ENCODE measurements at regions not wholly inside any gene's neighbourhood (a gene's known extent, or its start where the extent isn't known, plus 50 kb on each side); places are given as distances from the start of the nearest gene placed in this dataset.

GRCh38 chr16:35873472-35873871, 2414.1 kb downstream of the TP53TG3F start:
- no peaks in the 10 kb centered on the region for H3K36me3 ChIP-seq (ENCODE audit: insufficient read depth, low read length)
- H3K9me3 ChIP-seq (ENCODE audit: low read depth, low read length): no peaks in the 10 kb centered on the region
- no peak overlapping the region for H3K4me3 ChIP-seq
- H3K27ac ChIP-seq: no peak overlapping the region
- DNase-seq (ENCODE audit: low read depth, low spot score): no peak
- no peak for TF ChIP-seq EZH2 (IDR thresholded peaks at IDR 0.05)
- TF ChIP-seq POLR2AphosphoS5 (IDR thresholded peaks at IDR 0.05; ENCODE audit: borderline replicate concordance, low read depth, low read length): no peak
- no peak for TF ChIP-seq FOXP2 (optimal IDR thresholded peaks at IDR 0.05; ENCODE audit: control extremely low read depth, extremely low read length, insufficient read depth)
- no peak overlapping the region for H3K9ac ChIP-seq (ENCODE audit: insufficient read length)

GRCh38 chr16:35881654-35882053, 2422.2 kb downstream of the TP53TG3F start:
- no peak overlapping the region for H3K9ac ChIP-seq (ENCODE audit: insufficient read length)
- no peak for DNase-seq (ENCODE audit: low read depth, low spot score)
- H3K27ac ChIP-seq: no peak overlapping the region
- no peaks in the 10 kb centered on the region for H3K36me3 ChIP-seq (ENCODE audit: insufficient read depth, low read length)
- TF ChIP-seq FOXP2 (optimal IDR thresholded peaks at IDR 0.05; ENCODE audit: control extremely low read depth, extremely low read length, insufficient read depth) (no peak), EZH2 (IDR thresholded peaks at IDR 0.05) (no peak), POLR2AphosphoS5 (IDR thresholded peaks at IDR 0.05; ENCODE audit: borderline replicate concordance, low read depth, low read length) (no peak)
- H3K9me3 ChIP-seq (ENCODE audit: low read depth, low read length): no peaks in the 10 kb centered on the region
- no peak overlapping the region for H3K4me3 ChIP-seq

DNA sequence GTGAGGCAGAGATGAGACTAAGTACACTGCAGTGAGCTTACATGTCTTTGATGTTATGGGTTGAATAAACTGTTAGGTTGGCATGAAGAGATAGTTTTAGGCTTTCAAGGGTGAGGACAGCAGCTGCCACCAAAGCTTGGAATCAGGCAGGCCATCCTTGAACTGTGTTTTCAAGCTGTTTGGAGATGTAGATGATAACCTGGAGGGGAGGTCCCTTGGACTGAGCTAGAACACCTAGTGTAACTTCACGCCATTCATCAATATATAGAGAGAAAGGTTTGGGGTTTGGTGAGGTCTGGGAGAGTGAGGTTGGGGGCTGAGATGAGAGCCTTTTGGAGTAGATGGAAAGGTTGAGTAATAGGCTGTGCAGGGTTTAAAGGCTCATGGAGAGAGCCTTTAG, 2447.0 kb downstream of the TP53TG3F start:
- Histone ChIP-seq H3K9me3 (ENCODE audit: low read depth, low read length) (no peaks in the 10 kb centered on the region), H3K36me3 (ENCODE audit: insufficient read depth, low read length) (no peaks in the 10 kb centered on the region), H3K9ac (ENCODE audit: insufficient read length) (no peak overlapping the region), H3K27ac (no peak overlapping the region), H3K4me3 (no peak overlapping the region)
- DNase-seq (ENCODE audit: low read depth, low spot score): no peak
- TF ChIP-seq POLR2AphosphoS5 (IDR thresholded peaks at IDR 0.05; ENCODE audit: borderline replicate concordance, low read depth, low read length) (no peak), FOXP2 (optimal IDR thresholded peaks at IDR 0.05; ENCODE audit: control extremely low read depth, extremely low read length, insufficient read depth) (no peak), EZH2 (IDR thresholded peaks at IDR 0.05) (no peak)

GRCh38 chr16:35908152-35908551, 2448.7 kb downstream of the TP53TG3F start:
- no peaks in the 10 kb centered on the region for H3K36me3 ChIP-seq (ENCODE audit: insufficient read depth, low read length)

DNA sequence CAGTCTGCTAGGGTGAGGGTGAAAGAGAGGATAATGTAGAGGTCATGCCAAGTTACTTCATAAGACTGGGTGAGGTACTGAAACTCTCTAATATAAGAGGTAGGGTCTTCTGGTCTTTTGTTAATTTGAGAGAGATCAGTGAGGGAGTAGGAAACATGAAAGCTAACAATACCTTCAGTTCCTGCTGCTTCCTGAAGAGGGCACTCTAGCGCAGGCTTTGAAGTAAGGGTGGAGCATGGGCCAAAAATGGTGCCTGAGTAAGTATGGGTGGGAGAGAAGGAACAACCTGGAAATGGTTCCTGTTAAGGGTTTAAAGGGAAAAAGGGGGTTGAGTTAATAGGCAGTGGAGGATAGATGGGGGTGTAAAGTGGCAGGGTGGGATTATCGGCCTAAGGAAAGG, 2449.5 kb downstream of the TP53TG3F start:
- DNase-seq (ENCODE audit: low read depth, low spot score): no peak
- TF ChIP-seq EZH2 (IDR thresholded peaks at IDR 0.05) (no peak), POLR2AphosphoS5 (IDR thresholded peaks at IDR 0.05; ENCODE audit: borderline replicate concordance, low read depth, low read length) (no peak), FOXP2 (optimal IDR thresholded peaks at IDR 0.05; ENCODE audit: control extremely low read depth, extremely low read length, insufficient read depth) (no peak)
- Histone ChIP-seq H3K36me3 (ENCODE audit: insufficient read depth, low read length) (no peaks in the 10 kb centered on the region), H3K4me3 (no peak overlapping the region), H3K9me3 (ENCODE audit: low read depth, low read length) (no peaks in the 10 kb centered on the region), H3K27ac (no peak overlapping the region), H3K9ac (ENCODE audit: insufficient read length) (no peak overlapping the region)

More at GRCh38 chr16:35908152-35908551, 2448.7 kb downstream of the TP53TG3F start:
- H3K9me3 ChIP-seq (ENCODE audit: low read depth, low read length): no peaks in the 10 kb centered on the region
- DNase-seq (ENCODE audit: low read depth, low spot score): no peak
- H3K9ac ChIP-seq (ENCODE audit: insufficient read length): no peak overlapping the region
- no peak overlapping the region for H3K27ac ChIP-seq
- H3K4me3 ChIP-seq: no peak overlapping the region
- TF ChIP-seq EZH2 (IDR thresholded peaks at IDR 0.05) (no peak), FOXP2 (optimal IDR thresholded peaks at IDR 0.05; ENCODE audit: control extremely low read depth, extremely low read length, insufficient read depth) (no peak), POLR2AphosphoS5 (IDR thresholded peaks at IDR 0.05; ENCODE audit: borderline replicate concordance, low read depth, low read length) (no peak)

GRCh38 chr16:35909351-35909954, 2450.0 kb downstream of the TP53TG3F start:
- Histone ChIP-seq H3K27ac (no peak overlapping the region), H3K9me3 (ENCODE audit: low read depth, low read length) (no peaks in the 10 kb centered on the region), H3K36me3 (ENCODE audit: insufficient read depth, low read length) (no peaks in the 10 kb centered on the region), H3K4me3 (no peak overlapping the region), H3K9ac (ENCODE audit: insufficient read length) (no peak overlapping the region)
- TF ChIP-seq POLR2AphosphoS5 (IDR thresholded peaks at IDR 0.05; ENCODE audit: borderline replicate concordance, low read depth, low read length) (no peak), EZH2 (IDR thresholded peaks at IDR 0.05) (no peak), FOXP2 (optimal IDR thresholded peaks at IDR 0.05; ENCODE audit: control extremely low read depth, extremely low read length, insufficient read depth) (no peak)
- no peak for DNase-seq (ENCODE audit: low read depth, low spot score)

GRCh38 chr16:35910409-35910808, 2451.0 kb downstream of the TP53TG3F start:
- H3K4me3 ChIP-seq: no peak overlapping the region
- no peak for TF ChIP-seq EZH2 (IDR thresholded peaks at IDR 0.05)
- no peak for TF ChIP-seq POLR2AphosphoS5 (IDR thresholded peaks at IDR 0.05; ENCODE audit: borderline replicate concordance, low read depth, low read length)
- TF ChIP-seq FOXP2 (optimal IDR thresholded peaks at IDR 0.05; ENCODE audit: control extremely low read depth, extremely low read length, insufficient read depth): no peak
- H3K9me3 ChIP-seq (ENCODE audit: low read depth, low read length): no peaks in the 10 kb centered on the region
- H3K9ac ChIP-seq (ENCODE audit: insufficient read length): no peak overlapping the region
- no peaks in the 10 kb centered on the region for H3K36me3 ChIP-seq (ENCODE audit: insufficient read depth, low read length)
- no peak for DNase-seq (ENCODE audit: low read depth, low spot score)
- no peak overlapping the region for H3K27ac ChIP-seq

DNA sequence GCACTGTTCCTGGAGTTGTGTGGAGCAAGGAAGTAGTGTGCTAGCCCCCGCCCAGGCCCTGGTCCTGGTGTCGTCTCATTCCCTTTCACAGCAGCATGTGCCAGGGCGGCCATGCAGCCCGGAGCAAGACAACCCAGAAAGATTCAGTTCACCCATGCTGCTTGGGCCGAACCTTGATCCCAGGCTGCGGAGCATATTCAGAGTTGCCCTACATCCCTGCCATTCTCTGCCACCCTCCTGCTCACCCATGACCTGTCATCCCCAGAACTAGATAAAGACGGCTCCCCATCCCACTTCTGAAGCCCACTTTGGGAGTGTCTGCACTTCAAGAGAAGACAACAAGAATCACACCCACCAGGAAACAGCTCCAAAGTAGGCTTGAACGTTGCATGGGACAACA, 2452.5 kb downstream of the TP53TG3F start:
- TF ChIP-seq POLR2AphosphoS5 (IDR thresholded peaks at IDR 0.05; ENCODE audit: borderline replicate concordance, low read depth, low read length) (no peak), FOXP2 (optimal IDR thresholded peaks at IDR 0.05; ENCODE audit: control extremely low read depth, extremely low read length, insufficient read depth) (no peak), EZH2 (IDR thresholded peaks at IDR 0.05) (no peak)
- no peak for DNase-seq (ENCODE audit: low read depth, low spot score)
- Histone ChIP-seq H3K9ac (ENCODE audit: insufficient read length) (no peak overlapping the region), H3K27ac (no peak overlapping the region), H3K9me3 (ENCODE audit: low read depth, low read length) (no peaks in the 10 kb centered on the region), H3K4me3 (no peak overlapping the region), H3K36me3 (ENCODE audit: insufficient read depth, low read length) (no peaks in the 10 kb centered on the region)

DNA sequence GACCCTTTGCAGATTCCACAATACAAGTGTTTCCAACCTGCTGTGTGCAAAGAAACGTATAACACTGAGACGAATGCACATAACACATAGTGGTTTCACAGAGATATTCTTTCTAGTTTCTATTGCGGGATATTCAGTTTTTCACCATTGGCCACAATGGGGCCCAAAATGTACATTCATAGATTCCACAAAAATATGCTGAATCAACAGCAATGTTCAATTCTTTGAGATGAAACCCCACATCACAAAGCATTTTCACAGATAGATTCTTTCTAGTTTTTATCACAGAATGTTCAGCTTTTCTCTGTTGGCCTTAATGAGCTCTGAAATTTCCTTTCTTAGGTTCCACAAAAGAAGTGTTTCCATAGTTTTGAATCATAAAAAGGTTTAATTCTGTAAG, 2472.3 kb downstream of the TP53TG3F start:
- Histone ChIP-seq H3K9me3 (ENCODE audit: low read depth, low read length) (no peaks in the 10 kb centered on the region), H3K27ac (no peak overlapping the region), H3K36me3 (ENCODE audit: insufficient read depth, low read length) (no peaks in the 10 kb centered on the region), H3K9ac (ENCODE audit: insufficient read length) (no peak overlapping the region), H3K4me3 (no peak overlapping the region)
- TF ChIP-seq POLR2AphosphoS5 (IDR thresholded peaks at IDR 0.05; ENCODE audit: borderline replicate concordance, low read depth, low read length) (no peak), EZH2 (IDR thresholded peaks at IDR 0.05) (no peak), FOXP2 (optimal IDR thresholded peaks at IDR 0.05; ENCODE audit: control extremely low read depth, extremely low read length, insufficient read depth) (no peak)
- no peak for DNase-seq (ENCODE audit: low read depth, low spot score)
